ENCODE measurements at regions not wholly inside any gene's neighbourhood (a gene's known extent, or its start where the extent isn't known, plus 50 kb on each side); places are given as distances from the start of the nearest gene placed in this dataset.
A peak's percentile ranks its signal among the peaks of the same experiment; 100 is the strongest.

- Histone ChIP-seq H3K36me3 (ENCODE audit: low read depth, low read length) (no peaks in the 10 kb centered on the region), H3F3A (ENCODE audit: low read length, unreplicated experiment) (no peaks in the 10 kb centered on the region), H3K27me3 (ENCODE audit: low read length) (no peaks in the 10 kb centered on the region), H3K9me3 (ENCODE audit: low read length) (no peaks in the 10 kb centered on the region), H3K4me1 (ENCODE audit: insufficient read depth, low read length) (no peaks in the 10 kb centered on the region), H3K9ac (ENCODE audit: low read length) (no peak overlapping the region), H3K4me2 (ENCODE audit: low read length) (no peak overlapping the region), H3K27ac (ENCODE audit: low read length) (no peak overlapping the region), H3K79me2 (ENCODE audit: low read length) (no peaks in the 10 kb centered on the region), H3K9me2 (replicated peaks; ENCODE audit: low read length) (no peaks in the 10 kb centered on the region), H3K4me3 (ENCODE audit: low read length) (no peak overlapping the region), H4K20me1 (ENCODE audit: low read length) (no peaks in the 10 kb centered on the region), H2AFZ (ENCODE audit: low read length) (no peak overlapping the region)
- intact Hi-C loops (cut with micrococcal nuclease): no loop called here
- POLR2A ChIA-PET (ENCODE audit: unreplicated experiment): interaction anchor here (0.6 kb wide), 1 partner anchor 103 kb away, joined by 7 read pairs; no protein-coding TSS in a partner anchor
- CTCF ChIA-PET: no interaction called here
- DNase-seq (peak; percentile 54), ATAC-seq (peak; percentile 55; the same call in 1 of the 2 replicates)
- no TSS peak for BruUV-seq (replicated peaks)
- TF ChIP-seq EZH2phosphoT487 (IDR thresholded peaks at IDR 0.05; ENCODE audit: borderline replicate concordance, low read length) (no peak), CTCF (conservative IDR thresholded peaks at IDR 0.05; ENCODE audit: low read depth, low read length) (peak; percentile 71), EZH2 (IDR thresholded peaks at IDR 0.05; ENCODE audit: low read length, unreplicated experiment) (no peak)
These were observed 265.7 kb upstream of the NT5C1B start for GRCh38 chr2:18855027-18855426.

- ATAC-seq: no peak
- peak; percentile 7 for DNase-seq
These were observed 260.6 kb upstream of the NT5C1B start for GRCh38 chr2:18849841-18850578.

More at GRCh38 chr2:18849841-18850578, 260.6 kb upstream of the NT5C1B start:
- Histone ChIP-seq H3K79me2 (ENCODE audit: low read length) (no peaks in the 10 kb centered on the region), H3F3A (ENCODE audit: low read length, unreplicated experiment) (no peaks in the 10 kb centered on the region), H3K27ac (ENCODE audit: low read length) (no peak overlapping the region), H3K9me2 (replicated peaks; ENCODE audit: low read length) (no peaks in the 10 kb centered on the region), H3K4me2 (ENCODE audit: low read length) (no peak overlapping the region), H2AFZ (ENCODE audit: low read length) (no peak overlapping the region), H4K20me1 (ENCODE audit: low read length) (no peaks in the 10 kb centered on the region), H3K36me3 (ENCODE audit: low read depth, low read length) (no peaks in the 10 kb centered on the region), H3K4me3 (ENCODE audit: low read length) (no peak overlapping the region), H3K9ac (ENCODE audit: low read length) (no peak overlapping the region), H3K27me3 (ENCODE audit: low read length) (no peaks in the 10 kb centered on the region), H3K4me1 (ENCODE audit: insufficient read depth, low read length) (no peaks in the 10 kb centered on the region; the same call in 1 of the 2 replicates), H3K9me3 (ENCODE audit: low read length) (no peaks in the 10 kb centered on the region)
- POLR2A ChIA-PET (ENCODE audit: unreplicated experiment): no interaction called here
- intact Hi-C loops (cut with micrococcal nuclease): no loop called here
- CTCF ChIA-PET: no interaction called here
- TF ChIP-seq EZH2phosphoT487 (IDR thresholded peaks at IDR 0.05; ENCODE audit: borderline replicate concordance, low read length) (no peak), EZH2 (IDR thresholded peaks at IDR 0.05; ENCODE audit: low read length, unreplicated experiment) (no peak), CTCF (conservative IDR thresholded peaks at IDR 0.05; ENCODE audit: low read depth, low read length) (no peak)
- BruUV-seq (replicated peaks): no TSS peak
